GM18507 (cell line): ENCODE measurements at regions not wholly inside any gene's neighbourhood (a gene's known extent, or its start where the extent isn't known, plus 50 kb on each side); places are given as distances from the start of the nearest gene placed in this dataset.
"Not testable (repeated sequence)": the region's sequence is repeated elsewhere in the genome, so short reads cannot be mapped to it uniquely, and the experiment has no call there.

ENCODE experiments used
- DNase-seq: peaks from one replicate; pipeline ENCODE4 v3.0.0; 2011; ENCODE audit warnings: low read depth; ENCODE audit not compliant: insufficient read length; ENCODE audit errors: extremely low spot score
- FAIRE-seq: peaks from 2 replicates; lab custom pipeline; 2011; peaks lifted over from hg19 to GRCh38; lab: Jason Lieb, UNC

DNA sequence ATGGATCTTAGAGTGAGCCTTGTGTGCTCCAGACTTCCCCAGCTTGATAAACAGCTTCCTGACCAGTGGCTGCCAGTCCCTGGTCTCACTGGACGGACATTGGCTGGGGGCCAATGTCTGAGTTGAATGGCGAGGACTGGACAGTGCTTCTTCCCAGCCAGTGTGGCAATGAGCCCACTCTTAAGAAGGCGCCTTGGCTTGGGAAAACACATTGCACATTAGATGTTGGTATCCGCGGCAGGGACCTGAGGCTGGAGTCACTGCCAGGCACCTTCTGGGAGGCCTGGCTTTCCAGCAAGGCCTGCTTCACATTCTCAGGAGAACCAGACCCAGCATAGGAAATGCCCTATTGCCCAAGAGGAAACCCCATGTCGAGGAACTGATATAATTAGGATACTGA is 273.5 kb upstream of the PLGLB1 start:
- FAIRE-seq, DNase-seq: not testable (repeated sequence)

DNA sequence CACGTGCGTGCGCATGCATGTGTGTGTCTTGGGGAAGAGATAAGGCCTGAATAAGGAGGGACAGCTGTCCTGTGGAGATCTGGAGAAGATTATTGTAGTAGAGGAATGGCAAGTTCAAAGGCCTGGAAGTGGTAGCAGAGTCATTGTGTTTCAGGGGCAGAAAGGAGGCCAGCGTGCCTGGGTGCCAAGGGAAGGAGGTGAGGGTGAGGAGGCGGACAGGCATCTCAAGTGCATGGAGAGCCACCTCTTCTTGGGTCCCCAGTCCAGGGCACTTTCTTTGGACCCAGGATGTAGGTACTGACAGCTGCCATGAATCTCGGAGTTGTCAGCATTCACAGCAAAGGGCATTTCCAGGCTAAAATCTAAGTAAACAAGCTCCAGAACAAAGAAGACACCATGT is 279.7 kb upstream of the PLGLB1 start:
- FAIRE-seq, DNase-seq: not testable (repeated sequence)

DNA sequence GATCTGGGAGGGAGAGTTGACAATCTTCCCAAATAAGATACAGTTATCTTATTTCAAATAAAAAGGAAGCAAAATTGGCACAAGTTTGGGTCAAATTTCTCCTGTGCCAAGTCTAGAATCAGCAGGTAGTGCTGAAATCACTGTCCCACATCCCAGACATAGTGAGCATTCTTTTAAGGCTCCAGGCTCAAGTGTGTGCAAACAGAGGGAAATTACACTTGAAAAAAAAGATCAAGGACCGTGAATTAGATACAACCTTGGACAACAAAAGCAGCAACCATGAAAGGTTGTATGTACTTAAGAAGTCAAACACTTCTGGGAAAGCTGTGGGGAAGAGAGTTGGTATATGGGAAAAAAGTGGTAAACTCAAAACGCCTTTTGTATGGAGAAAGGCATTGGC is 280.2 kb upstream of the PLGLB1 start:
- FAIRE-seq, DNase-seq: not testable (repeated sequence)

DNA sequence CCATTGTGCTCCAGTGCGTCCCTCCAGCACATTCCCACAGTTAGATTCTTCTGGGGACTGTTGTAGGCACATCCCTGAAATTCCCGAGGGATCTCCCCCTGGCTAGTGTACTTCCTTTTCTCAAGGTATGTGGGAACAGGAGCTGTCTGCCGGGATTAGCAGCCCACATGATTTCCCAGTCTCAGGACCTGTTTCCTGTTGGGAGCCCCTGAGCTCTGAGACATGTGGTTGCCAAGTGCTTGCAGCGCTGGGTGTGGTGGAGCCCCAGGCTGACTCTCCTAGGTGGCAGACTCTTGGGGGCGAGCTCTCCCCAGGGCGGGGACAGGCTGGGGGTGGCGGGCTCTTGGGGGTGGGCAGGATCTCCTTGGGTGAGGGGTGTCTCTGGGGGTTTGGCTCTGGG is 287.0 kb upstream of the PLGLB1 start:
- FAIRE-seq, DNase-seq: not testable (repeated sequence)

DNA sequence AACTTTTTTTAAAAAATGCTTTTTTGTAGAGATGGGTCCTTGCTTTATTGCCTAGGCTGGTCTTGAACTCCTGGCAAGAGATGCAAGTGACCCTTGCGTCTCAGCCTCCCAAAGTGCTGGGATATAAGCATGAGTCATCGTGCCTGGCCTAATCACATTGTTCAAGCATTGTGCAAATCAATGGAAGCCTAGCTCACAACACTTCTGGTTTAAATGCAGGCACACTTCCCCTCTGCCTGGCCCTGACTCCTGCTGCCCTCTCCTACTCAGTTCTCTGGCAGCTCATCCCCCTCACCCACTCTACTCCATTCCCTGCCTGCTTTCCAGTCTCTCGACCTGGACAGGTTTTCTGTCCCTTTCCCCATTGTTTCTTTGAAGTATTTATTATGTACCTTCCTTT is 288.1 kb upstream of the PLGLB1 start:
- not testable (repeated sequence) for DNase-seq, FAIRE-seq

DNA sequence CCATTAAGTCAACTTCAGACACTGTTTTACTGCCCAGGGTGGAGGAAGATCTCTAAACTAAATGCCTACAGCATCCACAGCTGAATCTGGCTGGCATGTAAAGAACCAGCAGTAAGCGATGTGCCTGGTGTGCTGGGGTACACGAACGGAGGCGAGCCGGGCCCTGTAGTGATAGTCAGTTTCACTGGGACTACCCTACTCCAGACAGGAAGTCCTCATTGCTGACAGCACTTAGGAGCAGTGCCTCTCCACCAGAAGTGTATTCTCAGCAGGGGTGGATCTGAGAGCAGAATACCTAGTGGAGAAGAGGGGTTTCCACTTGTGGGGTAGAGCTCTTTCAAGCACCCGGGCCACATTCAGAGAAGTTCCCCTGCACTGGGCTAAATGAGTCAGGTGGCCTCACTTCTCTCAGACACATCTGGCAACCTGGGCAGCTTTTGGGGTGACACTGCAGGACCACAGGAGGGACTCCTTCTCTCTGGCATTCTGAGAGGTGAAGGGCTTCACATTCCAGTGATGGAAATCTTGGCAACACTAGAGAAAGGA is 290.3 kb upstream of the PLGLB1 start:
- not testable (repeated sequence) for DNase-seq, FAIRE-seq

DNA sequence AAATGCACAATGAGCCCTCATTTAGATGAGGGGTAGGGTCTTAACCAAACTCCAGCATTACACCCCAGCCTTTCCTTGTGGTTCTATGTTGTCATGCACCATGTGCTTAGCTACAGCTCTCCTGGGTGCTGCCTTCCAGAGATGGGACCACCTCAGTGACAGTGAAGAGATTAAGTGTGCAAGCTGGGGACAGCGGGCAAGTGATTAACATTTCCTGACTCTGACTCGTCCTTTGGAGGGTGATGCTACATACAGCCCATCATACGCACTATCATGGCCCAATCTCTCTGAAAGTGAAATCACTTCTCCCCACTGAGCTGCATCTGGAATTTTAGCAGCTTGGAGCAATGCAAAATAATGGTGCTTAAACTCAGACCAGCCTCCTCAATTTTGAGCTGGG is 293.0 kb upstream of the PLGLB1 start:
- not testable (repeated sequence) for FAIRE-seq, DNase-seq

DNA sequence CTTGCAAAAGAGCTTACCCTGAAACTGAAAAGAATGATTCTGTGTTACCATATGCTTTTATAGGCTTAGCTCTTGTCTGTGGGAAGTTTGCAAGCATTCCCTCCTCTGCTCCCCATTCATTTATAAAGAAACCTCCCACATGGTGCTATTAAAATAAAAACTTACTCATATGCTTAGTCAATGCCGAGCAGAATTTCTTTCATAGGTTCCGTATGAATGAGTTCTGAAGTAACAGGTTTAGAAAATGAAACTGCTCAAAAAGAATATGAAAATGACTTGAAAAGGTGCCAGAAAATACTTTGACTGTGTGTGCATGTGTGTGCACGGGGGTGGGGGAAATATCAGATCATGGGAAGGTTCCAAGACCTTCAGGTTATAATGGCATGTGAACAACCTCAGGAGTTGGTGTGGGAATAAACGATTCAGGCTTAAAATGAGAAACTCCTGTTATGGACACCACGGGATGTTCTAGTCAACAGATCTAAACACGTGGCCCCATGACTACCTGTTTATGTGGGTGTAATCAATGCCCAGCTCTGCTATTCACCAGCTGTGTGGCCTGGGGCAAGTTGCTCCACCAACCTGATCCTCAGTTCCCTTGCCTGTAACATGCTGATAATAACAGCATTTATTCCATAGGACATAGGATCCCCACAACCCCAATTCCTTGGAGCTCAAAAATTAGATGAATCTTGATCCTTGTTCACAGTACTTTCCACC is 293.7 kb upstream of the PLGLB1 start:
- DNase-seq, FAIRE-seq: not testable (repeated sequence)

DNA sequence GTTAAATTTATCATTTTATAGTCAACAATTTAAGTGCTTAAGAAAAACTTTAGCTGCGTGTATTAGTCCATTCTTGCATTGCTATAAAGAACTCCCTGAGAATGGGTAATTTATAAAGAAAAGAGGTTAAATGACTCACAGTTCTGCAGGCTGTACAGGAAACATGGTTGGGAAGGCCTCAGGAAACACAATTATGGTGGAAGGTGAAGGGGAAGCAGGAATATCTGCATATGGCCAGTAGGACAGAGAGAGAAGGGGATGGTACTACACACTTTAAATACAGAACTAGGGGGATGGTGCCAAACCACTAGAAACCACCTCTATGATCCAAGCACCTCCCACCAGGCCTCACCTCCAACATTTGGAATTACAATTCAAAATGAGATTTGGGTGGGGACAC is 295.5 kb upstream of the PLGLB1 start:
- not testable (repeated sequence) for DNase-seq, FAIRE-seq

DNA sequence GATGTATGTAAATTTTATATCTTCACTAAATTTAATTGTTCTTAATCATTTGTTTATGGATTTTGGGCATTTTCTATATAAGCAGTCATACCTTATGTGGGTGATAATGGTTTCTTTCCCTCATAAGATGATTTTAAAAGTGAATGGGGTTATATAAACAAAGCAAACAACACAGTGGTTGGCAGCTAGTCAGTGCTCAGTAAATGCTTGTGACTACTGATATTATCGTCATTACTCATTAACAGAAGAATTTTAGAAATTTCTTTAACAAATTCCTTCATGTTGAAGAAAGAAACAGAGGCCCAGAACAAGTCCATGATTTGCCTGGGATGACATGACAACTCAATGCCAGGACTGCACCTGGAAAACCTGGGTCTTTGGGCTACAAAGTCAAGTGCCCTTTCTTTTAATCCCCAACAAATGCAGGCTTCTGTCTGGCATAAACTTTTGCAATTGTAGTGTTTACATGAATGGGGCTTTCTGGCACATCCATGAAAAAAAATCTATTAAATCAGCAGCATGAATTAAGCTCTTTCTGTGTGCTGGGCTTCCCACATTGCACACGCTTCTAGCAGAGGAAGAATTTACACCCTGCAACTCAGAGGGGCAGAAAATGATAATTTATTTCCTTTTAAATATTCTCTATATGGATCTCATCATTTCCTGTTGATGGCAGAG is 297.3 kb upstream of the PLGLB1 start:
- not testable (repeated sequence) for DNase-seq, FAIRE-seq

DNA sequence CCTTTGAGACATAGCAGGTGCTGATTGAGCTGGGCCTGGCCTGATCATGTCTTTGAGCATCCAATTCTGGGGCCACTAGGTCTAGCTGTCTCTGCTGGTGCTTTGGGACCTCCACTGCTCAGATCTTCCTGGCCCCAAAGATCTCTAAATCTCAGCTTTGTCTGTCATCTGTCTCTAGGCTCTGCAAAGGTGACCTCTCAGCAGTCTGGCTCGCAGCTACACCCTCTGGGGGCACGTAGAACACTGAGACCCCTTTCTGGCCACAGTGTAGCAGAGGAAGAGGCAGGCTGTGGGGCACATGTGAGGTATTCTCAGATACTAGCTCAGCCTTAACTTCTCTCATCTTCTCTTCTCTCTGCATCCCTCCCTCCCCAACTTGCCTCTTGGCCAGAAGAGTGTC is 298.1 kb upstream of the PLGLB1 start:
- not testable (repeated sequence) for FAIRE-seq, DNase-seq

DNA sequence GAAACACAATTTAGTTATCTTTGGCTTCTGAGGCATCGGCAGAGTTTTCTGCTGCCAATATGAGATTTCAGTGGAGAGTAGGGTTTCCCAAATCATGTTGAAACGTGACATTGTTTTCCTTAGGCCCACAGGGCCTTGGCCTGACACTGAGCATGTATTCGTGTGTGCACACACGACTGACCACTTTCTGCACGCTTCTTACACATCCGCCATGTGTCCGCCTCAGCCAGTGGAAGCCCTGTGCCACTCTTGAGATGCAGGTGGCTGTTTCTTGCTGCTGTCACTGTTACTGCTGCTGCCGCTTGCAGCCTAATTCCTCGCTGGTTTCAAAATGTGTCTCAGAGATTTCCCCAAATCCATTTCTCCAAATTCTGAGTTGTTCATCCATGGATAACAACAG is 299.6 kb upstream of the PLGLB1 start:
- not testable (repeated sequence) for FAIRE-seq, DNase-seq

DNA sequence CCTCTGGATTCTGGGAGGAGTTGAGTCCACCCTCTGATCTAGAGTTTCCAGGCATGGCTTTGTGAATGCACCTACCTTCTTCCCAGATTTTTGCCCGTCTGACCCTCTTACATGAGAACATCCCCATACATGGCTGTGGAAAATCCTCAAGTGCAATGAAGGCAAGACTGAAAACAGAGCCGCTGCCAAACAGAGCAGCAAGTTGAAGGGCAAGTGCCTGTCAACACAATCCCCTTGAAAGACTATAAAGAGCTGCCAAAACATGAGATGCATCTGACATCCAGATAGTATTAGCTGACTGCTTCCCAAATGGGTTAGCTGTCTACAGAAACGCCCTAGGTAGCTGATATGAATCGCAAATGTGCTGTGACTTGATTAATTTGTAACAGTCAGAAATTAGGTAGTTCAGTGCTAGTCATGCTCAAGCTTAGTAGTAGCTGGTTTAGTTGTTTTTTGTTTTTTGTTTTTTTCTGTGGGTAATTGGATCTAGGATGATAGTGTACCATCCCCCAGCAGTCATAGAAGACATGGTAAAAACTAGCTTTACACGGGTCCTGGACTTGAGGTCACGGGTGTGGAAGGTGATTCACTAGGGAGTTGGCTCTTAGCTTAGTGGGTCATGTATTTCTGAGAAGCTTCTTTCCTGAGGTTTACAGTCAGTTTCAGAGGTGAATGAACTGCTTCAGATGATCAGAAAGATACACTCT is 302.8 kb upstream of the PLGLB1 start:
- not testable (repeated sequence) for FAIRE-seq, DNase-seq

DNA sequence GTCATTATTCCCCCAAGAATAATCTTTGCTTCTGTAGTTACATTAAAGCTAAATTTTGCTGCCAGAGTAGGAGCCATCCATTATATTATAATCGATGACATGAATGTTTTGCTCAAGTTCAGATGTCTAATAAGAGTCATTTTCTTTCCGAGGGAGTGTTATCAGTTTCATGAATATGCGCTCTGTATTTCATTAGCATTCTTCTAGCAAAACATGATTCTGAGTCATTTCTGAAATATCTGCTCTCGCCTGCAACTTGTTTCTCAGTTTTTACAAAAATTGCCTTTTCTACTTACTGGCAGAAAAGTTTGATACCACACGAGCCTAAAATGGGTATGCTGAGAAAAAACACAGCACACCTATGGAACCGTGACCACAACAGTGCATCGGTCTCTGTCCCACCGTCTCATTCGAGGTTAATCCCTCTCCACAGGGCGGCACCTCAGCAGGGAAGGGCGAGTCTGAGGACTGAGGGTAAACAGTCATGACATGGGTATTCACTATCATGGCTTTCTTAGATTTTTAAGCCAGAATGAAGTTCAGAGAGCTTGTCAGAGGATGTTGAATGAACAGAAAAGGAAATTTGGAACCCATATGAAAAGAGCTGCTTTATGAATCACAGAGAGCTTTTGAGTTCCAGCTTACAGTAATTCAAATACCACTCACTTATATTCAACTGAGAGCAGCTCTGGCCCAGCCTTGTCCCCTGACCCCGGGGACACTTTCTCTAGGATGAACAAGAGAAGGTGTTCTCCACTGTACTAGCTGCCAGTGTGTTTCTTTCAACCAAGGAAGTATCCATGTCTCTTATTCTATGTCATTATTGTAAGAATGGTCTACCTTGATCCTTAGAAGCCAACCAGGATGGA is 303.6 kb upstream of the PLGLB1 start:
- FAIRE-seq, DNase-seq: not testable (repeated sequence)

DNA sequence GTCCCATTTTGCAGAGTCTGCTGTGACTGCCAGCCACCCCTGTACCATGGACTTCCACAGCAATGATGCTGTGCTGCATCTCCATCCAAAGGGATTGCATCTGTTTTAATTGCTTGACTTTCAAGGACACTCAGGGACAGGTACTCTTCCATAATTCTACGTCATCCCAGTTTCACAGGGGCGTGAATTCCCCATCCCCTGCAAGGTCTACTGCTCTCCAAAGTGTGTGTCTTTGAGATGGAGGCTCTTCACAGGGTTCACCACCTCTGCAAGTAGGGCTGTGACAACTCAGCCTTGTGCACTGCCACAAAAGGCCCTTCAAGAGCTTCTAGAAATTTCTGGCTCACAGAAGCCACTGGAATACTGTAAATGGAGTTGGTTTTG is 304.3 kb upstream of the PLGLB1 start:
- FAIRE-seq, DNase-seq: not testable (repeated sequence)

DNA sequence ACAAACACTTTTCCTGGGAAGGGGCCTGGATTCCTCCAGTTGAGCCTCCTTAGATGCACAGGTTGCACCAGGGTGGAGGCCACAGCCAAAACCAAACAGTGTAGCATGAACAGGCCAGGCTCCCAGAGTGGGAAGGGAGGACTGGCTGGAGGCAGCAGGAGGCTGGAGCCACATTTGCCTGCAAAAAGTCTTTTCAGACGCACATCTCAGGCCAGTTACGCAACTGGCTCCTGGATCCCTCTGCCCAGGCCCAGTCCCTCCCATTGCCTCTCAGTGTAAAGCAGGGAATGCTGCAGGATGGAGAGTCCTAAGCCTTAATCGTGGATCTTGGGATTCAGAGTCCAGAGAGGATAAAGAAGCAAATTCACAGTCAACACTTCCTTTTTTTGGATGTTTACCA is 305.1 kb upstream of the PLGLB1 start:
- DNase-seq = not testable (repeated sequence)

DNA sequence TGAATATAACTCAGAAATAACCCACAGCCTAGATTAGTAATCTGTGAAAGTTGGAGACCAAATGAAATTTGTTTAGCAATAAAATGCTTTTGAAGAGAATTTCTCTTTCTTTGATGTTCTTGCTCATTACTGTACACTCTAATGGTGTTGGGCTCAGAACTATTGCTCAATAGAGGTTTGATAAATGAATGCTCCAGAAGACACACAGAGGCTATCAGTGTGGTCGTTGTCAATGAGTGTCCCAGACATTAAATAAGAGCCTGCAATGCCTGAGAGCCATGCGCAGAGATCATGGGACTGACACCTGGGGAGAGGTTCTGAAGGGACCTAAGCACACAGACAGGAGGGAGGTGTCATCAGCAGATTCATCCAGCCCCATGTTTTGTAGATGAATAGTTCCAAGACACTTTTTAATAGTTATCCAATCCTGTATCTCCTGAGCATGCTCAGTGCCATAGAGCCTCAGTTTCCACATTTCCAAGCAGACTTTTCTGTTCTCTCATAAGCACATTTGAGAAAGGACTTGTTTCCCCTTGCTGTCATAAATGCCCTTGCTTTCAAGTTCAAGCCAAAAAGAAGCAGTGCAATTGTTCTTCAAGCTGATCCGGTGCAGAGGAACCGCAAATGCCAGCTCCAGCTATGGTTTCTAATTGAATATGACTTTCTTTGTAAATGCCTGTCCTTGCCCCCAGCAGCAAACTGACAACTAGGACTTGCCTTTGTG is 306.2 kb upstream of the PLGLB1 start:
- DNase-seq, FAIRE-seq: not testable (repeated sequence)

More for the DNA sequence above, 305.1 kb upstream of the PLGLB1 start:
- FAIRE-seq = not testable (repeated sequence)

DNA sequence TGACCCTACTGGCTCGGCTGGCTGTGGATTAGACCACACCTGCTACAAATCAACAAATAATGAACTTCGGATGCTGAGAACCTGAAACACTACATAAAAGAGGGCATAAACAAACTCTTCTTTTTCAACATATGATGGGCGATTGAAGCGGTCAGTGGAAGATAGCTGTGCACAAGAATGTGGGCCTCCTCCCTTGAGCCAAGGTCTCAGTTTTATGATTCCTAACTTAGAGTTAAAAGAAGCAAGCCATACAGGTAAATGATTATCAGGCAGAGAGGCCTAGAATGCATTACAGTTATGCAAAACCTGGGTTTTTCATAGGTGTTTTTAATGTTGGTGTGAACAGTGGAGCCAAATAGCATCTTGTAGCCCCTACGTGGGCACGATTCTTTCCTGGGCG is 307.9 kb upstream of the PLGLB1 start:
- not testable (repeated sequence) for FAIRE-seq, DNase-seq
